Ectodermal cell (in vitro differentiated cells): ENCODE measurements at regions not wholly inside any gene's neighbourhood (a gene's known extent, or its start where the extent isn't known, plus 50 kb on each side); places are given as distances from the start of the nearest gene placed in this dataset.
"Not testable (repeated sequence)": the region's sequence is repeated elsewhere in the genome, so short reads cannot be mapped to it uniquely, and the experiment has no call there.

ENCODE experiments used
- H3K27ac ChIP-seq: 2 replicates; pipeline ENCODE4 v1.7.0; 2013; ENCODE audit warnings: mild to moderate bottlenecking, low read depth, low read length; ENCODE audit not compliant: insufficient read depth, poor library complexity, severe bottlenecking
- H3K27me3 ChIP-seq: 2 replicates; pipeline ENCODE4 v1.7.0; 2013; ENCODE audit warnings: mild to moderate bottlenecking, low read length; ENCODE audit not compliant: insufficient read depth, control insufficient read depth, poor library complexity, severe bottlenecking
- H3K36me3 ChIP-seq: one replicate; pipeline ENCODE4 v1.7.0; 2013; ENCODE audit warnings: low read length; ENCODE audit not compliant: control insufficient read depth, insufficient read depth
- H3K4me1 ChIP-seq: one replicate; pipeline ENCODE4 v1.7.0; 2013; ENCODE audit warnings: low read length; ENCODE audit not compliant: control insufficient read depth, insufficient read depth
- H3K4me3 ChIP-seq: 2 replicates; pipeline ENCODE4 v1.7.0; 2013; ENCODE audit warnings: low read depth, low read length, control low read depth; ENCODE audit not compliant: insufficient read depth
- H3K9me3 ChIP-seq: 2 replicates; pipeline ENCODE4 v1.7.0; 2013; ENCODE audit warnings: mild to moderate bottlenecking, low read length, moderate library complexity; ENCODE audit not compliant: control insufficient read depth
- WGBS, 2 experiments: methylation state at CpG; one replicate each; pipeline ENCODE4 v1.1.7; 2013; ENCODE audit warnings: missing lambda C conversion rate in 2 of 2; 5-methylcytosine and 5-hydroxymethylcytosine counted together

DNA sequence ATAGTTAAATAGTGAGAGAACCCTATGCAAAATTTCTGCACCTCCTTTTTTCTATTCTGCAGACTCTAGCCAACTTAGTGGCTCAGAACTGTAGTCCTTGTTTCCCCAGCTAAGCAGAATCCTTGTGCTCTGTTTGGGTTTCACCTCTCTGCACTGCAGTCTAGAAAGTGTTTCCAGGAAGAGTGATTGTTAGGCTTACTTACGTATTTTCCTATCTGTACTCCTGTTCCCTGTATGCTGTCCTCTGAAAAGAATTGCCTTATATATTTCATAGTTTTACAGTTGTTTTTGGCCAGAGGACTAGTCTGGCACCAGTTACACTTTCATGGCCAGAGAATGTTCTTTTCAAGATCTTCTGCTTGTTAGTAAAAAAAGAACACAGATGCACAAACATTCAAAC, 154.6 kb upstream of the POT1 start:
- Histone ChIP-seq H3K4me1 (no peaks in the 10 kb centered on the region), H3K27me3 (no peaks in the 10 kb centered on the region), H3K9me3 (no peaks in the 10 kb centered on the region), H3K4me3 (no peak overlapping the region), H3K27ac (no peak overlapping the region), H3K36me3 (no peaks in the 10 kb centered on the region)
- WGBS, 2 experiments = 83 to 89% methylated on average over 1 of the region's 1 CpG

DNA sequence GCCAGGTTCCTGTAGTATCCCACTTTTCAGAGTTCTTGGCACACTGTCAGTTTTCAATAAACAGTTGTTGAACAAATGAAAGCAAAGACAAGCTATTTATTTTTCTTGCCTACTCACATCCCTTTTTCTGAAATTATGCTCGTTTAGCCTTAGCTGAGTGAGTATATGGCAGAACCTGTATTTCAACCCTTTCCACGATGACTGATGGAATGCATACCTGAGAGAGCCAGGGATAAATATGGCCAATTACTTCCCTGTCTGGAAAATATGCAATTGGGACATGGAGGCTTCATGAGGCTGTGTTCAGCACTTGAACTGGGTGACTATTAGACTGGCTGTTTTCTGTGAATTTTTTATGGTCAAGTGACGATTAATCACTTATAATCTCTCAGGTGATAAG, 144.5 kb upstream of the POT1 start:
- WGBS, 2 experiments = 90 to 92% methylated on average over 3 of the region's 3 CpGs
- Histone ChIP-seq H3K9me3 (no peaks in the 10 kb centered on the region), H3K27ac (no peak overlapping the region), H3K27me3 (no peaks in the 10 kb centered on the region), H3K4me3 (no peak overlapping the region), H3K36me3 (no peaks in the 10 kb centered on the region), H3K4me1 (no peaks in the 10 kb centered on the region)

DNA sequence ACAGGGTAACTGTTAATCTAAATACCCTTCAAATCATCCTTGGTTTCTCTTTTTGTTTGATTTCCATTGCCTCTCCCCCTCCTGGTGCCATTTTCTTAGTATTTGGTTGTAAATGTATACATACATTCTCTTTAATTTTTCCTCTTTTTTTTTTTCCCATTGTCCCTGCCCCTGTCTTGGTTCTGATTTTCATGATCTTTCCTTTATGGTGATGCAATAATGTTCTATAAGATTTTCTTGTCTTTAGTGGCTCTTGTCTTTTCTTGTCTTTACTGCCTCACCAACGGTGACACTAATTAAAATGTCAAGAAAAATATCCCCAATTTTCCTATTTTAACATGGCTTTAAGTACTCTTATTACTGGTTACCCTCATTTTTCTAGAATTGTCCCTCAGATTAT, 135.9 kb upstream of the POT1 start:
- H3K36me3 ChIP-seq = no peaks in the 10 kb centered on the region
- no peaks in the 10 kb centered on the region for H3K27me3 ChIP-seq
- no peak overlapping the region for H3K4me3 ChIP-seq
- WGBS, 2 experiments = 94% methylated on average over 1 of the region's 1 CpG; no CpG with 5 or more reads in 1 of the 2 experiments
- H3K4me1 ChIP-seq = no peaks in the 10 kb centered on the region
- no peaks in the 10 kb centered on the region for H3K9me3 ChIP-seq
- no peak overlapping the region for H3K27ac ChIP-seq

DNA sequence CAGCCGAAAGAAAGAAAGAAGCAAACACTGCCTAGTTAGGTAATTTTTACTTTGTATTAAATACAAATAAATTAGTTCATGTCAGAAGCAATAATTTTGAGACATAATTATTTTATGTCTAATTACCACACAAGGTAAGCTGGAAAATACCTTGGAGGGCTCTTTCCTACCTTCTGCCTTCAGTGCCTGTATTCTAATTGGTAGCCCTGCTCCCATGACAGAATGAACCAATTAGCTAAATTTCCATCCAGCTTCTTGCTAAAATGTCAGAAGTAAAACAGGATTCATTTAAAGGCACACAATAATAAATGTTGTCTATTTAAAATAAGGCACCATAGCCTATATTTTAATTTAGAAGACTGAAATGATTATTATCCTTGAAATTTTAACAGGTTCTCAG, 135.4 kb upstream of the POT1 start:
- H3K4me1 ChIP-seq = no peaks in the 10 kb centered on the region
- no CpG with 5 or more reads among the region's 1 CpG for WGBS, 2 experiments

DNA sequence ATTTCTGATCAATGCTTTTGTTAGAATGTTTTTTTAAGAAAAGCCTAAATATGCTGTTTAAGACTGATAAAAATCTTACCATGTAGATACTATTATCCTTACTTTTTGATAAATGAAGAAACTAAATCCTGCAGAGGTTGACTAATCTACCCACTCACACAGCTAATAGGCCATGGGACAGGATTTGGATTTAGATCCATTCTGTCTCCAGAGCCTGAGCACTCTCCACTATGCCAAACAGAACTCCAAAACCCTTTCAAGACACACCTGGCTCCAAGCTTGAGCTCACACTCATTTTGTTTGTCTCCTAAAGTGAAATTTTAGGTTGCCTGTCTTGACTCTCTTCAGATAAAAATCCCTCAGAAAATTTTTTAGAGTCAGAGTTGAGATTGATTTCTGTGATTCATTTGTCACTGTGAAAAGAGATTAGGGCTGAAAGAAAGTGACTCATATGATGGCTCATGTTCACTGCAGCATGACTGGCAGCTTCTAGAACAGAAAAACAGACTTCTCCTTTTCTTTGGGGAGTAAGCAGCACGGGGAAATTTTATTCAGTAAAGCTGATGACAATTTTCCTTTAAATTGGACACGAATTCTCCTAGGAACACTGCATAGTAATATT, 132.3 kb upstream of the POT1 start:
- H3K27me3 ChIP-seq = no peaks in the 10 kb centered on the region
- H3K4me3 ChIP-seq = no peak overlapping the region
- 79 to 80% methylated on average over 2 of the region's 2 CpGs for WGBS, 2 experiments
- H3K36me3 ChIP-seq = no peaks in the 10 kb centered on the region
- no peaks in the 10 kb centered on the region for H3K4me1 ChIP-seq
- no peak overlapping the region for H3K27ac ChIP-seq
- H3K9me3 ChIP-seq = no peaks in the 10 kb centered on the region

More for the DNA sequence above, 135.4 kb upstream of the POT1 start:
- H3K36me3 ChIP-seq = no peaks in the 10 kb centered on the region
- no peaks in the 10 kb centered on the region for H3K9me3 ChIP-seq
- no peaks in the 10 kb centered on the region for H3K27me3 ChIP-seq
- no peak overlapping the region for H3K4me3 ChIP-seq
- H3K27ac ChIP-seq = no peak overlapping the region

DNA sequence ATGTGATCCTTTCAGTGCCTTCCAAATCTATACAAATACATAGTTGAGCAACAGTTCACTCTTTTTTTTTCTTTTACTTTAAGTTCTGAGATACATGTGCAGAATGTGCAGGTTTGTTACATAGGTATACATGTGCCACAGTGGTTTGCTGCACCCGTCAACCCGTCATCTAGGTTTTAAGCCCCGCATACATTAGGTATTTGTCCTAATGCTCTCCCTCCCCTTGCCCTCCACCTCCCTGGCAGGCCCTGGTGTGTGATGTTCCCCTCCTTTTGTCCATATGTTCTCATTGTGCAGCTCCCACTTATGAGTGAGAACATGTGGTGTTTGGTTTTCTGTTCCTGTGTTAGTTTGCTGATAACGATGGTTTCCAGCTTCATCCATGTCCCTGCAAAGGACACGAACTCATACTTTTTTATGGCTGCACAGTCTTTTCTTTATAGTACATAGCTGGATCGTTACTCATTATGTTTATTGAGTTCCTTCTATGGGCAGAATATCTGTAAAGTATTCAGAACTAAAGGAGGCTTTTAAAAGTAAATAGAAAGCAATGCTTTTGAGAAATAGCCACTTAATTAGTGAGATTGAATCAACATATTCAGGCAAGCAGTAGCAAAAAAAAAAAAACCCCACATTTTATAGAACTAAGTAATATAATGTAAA, 131.6 kb upstream of the POT1 start:
- not testable (repeated sequence) for H3K27me3 ChIP-seq
- 87 to 93% methylated on average over 5 to 6 of the region's 6 CpGs for WGBS, 2 experiments

DNA sequence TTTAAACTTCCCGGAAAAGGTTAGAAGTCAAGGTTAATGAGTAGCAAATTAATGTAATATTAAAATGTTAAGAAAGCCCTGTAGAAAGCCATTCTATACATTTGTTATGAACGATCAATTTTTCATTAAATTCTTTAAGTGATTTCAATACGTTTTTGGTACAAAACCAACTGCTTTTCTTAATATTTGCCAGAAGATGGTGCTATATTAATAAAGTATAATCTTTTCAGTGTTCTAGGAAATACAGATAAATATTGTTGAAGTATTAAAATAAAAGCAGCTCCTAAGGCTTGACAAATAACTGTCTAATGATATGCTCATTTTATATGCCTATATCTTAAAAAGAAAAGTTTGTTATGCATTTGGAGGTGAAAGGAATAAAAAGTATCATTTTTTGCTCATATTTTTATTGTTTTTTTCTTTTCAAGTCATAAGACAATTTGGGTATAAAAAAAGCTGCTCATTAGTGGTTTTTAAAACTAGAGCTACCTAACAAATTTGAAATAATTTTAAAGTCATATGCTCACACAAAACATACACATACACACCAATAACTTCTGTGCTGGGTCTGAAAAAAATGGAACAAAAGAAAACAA, 130.3 kb upstream of the POT1 start:
- Histone ChIP-seq H3K4me3 (no peak overlapping the region), H3K4me1 (no peaks in the 10 kb centered on the region), H3K9me3 (no peaks in the 10 kb centered on the region), H3K36me3 (no peaks in the 10 kb centered on the region), H3K27me3 (no peaks in the 10 kb centered on the region), H3K27ac (no peak overlapping the region)
- WGBS, 2 experiments = 86 to 100% methylated on average over 1 of the region's 3 CpGs

More for the DNA sequence above, 131.6 kb upstream of the POT1 start:
- not testable (repeated sequence) for H3K4me3 ChIP-seq, H3K4me1 ChIP-seq, H3K27ac ChIP-seq, H3K9me3 ChIP-seq, H3K36me3 ChIP-seq

DNA sequence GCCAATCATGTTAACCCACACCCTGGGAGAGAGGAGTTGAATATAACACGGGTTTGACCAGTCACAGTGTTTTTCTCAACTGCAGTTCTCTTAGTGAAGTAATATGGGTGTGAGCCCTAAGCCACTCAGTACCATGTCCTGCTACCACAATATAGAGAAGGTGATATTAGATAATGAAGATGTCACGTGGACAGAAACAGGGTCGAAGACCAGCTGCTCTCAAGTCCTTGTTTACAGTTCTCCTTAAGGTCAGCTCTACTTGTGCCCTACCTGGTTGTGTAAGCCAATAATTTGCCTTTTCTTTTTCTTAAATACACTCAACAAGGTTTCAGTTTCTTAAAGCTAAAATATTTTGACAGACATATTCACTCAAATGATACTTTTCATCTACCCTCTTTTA, 128.3 kb upstream of the POT1 start:
- Histone ChIP-seq H3K4me3 (no peak overlapping the region), H3K9me3 (no peaks in the 10 kb centered on the region), H3K36me3 (no peaks in the 10 kb centered on the region), H3K4me1 (no peaks in the 10 kb centered on the region), H3K27ac (no peak overlapping the region), H3K27me3 (no peaks in the 10 kb centered on the region)
- 70 to 84% methylated on average over 3 of the region's 3 CpGs for WGBS, 2 experiments

DNA sequence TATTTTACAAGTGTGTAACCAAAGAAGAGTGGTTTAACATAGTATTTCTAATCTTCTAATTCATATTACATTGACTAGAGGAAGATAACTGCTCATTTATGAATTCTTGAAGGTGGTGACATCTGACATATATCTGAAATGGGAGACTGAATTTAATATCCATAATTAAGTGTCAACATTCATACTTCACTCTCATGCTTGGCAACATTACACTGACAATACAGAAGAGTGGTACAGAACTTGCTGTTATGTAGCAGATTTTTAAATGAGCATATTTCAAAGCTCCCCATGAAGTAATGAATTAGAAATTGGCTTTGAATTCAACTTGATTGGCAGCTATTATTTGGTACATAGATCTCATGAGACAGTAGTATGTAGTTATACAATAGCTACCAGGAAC, 125.8 kb upstream of the POT1 start:
- no peaks in the 10 kb centered on the region for H3K36me3 ChIP-seq
- H3K4me1 ChIP-seq = no peaks in the 10 kb centered on the region
- H3K27me3 ChIP-seq = no peaks in the 10 kb centered on the region
- no peaks in the 10 kb centered on the region for H3K9me3 ChIP-seq
- H3K4me3 ChIP-seq = no peak overlapping the region
- no peak overlapping the region for H3K27ac ChIP-seq

DNA sequence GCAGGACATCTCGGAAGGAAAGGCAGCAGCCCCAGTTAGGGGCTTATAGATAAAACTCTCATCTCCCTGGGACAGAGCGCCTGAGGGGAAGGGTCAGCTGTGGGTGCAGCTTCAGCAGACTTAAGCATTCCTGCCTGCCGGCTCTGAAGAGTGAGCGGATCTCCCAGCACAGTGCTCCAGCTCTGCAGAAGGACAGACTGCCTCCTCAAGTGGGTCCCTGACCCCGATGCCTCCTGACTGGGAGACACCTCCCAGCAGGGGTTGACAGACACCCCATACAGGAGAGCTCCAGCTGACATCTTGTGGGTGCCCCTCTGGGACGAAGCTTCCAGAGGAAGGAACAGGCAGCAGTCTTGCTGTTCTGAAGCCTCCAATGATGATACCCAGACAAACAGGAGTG, 117.1 kb upstream of the POT1 start:
- Histone ChIP-seq H3K9me3 (no peaks in the 10 kb centered on the region), H3K4me3 (no peak overlapping the region), H3K27ac (no peak overlapping the region), H3K27me3 (no peaks in the 10 kb centered on the region), H3K4me1 (no peaks in the 10 kb centered on the region), H3K36me3 (no peaks in the 10 kb centered on the region)
- 94% methylated on average over 6 of the region's 6 CpGs for WGBS, 2 experiments
